Astrocyte of the cerebellum (primary cell): ENCODE measurements at regions not wholly inside any gene's neighbourhood (a gene's known extent, or its start where the extent isn't known, plus 50 kb on each side); places are given as distances from the start of the nearest gene placed in this dataset.

Experiments
- DNase-seq: peaks from one replicate; pipeline ENCODE4 v3.0.0-alpha.2; 2011; ENCODE audit warnings: low read depth
- H3K4me3 ChIP-seq: 2 replicates; pipeline ENCODE4 v1.5.1; 2011; ENCODE audit warnings: mild to moderate bottlenecking, low read depth, low read length, moderate library complexity
- in situ Hi-C: cut with HindIII; loops from 2 replicates; pipeline ENCODE4 v1.10.0; 2017; ENCODE audit warnings: low sequenced_read_pairs
- TF ChIP-seq, protein P1 (sequence below): IDR thresholded peaks from 2 replicates; pipeline ENCODE4 v1.5.1; 2012; ENCODE audit warnings: low read length, low read depth, moderate library complexity, mild to moderate bottlenecking; ENCODE audit errors: missing control alignments

DNA sequence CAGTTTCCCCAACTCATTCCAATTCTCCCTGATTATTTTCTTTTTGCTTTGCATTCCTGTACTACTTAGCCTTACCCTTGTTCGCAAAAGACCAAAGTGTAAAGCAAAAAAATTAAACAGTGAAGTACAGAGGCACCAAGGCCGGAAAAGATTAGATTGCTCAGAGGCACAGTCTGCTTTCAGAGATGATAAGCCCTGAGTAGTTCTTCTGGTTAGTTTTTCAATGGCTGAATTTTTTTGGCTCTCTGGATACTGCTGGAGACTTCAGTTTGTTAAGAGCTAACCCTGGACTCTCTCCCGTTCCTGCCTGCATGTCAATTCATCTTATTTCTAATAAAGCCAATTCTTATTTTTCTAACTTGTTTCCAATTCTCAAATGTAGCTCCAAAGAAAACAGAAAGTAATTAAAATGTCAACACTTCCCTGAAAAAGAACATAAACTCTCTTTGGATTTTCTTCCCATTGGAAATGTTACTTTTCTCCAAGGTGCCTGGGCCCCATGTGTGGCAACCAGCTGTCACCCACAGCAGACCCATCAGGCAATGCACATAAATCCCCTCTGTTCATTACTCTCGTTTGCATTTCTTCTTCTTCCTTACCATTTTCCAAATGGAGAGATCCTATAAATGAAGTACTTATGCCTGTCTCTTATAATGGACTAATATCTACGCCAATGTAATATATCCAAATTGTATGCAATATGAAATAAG, 142.8 kb downstream of the BTG1 start:
- no peak overlapping the region for H3K4me3 ChIP-seq
- TF ChIP-seq, protein P1, sequence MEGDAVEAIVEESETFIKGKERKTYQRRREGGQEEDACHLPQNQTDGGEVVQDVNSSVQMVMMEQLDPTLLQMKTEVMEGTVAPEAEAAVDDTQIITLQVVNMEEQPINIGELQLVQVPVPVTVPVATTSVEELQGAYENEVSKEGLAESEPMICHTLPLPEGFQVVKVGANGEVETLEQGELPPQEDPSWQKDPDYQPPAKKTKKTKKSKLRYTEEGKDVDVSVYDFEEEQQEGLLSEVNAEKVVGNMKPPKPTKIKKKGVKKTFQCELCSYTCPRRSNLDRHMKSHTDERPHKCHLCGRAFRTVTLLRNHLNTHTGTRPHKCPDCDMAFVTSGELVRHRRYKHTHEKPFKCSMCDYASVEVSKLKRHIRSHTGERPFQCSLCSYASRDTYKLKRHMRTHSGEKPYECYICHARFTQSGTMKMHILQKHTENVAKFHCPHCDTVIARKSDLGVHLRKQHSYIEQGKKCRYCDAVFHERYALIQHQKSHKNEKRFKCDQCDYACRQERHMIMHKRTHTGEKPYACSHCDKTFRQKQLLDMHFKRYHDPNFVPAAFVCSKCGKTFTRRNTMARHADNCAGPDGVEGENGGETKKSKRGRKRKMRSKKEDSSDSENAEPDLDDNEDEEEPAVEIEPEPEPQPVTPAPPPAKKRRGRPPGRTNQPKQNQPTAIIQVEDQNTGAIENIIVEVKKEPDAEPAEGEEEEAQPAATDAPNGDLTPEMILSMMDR, result no peak
- in situ Hi-C loops, result no loop called here
- DNase-seq, result no peak

DNA sequence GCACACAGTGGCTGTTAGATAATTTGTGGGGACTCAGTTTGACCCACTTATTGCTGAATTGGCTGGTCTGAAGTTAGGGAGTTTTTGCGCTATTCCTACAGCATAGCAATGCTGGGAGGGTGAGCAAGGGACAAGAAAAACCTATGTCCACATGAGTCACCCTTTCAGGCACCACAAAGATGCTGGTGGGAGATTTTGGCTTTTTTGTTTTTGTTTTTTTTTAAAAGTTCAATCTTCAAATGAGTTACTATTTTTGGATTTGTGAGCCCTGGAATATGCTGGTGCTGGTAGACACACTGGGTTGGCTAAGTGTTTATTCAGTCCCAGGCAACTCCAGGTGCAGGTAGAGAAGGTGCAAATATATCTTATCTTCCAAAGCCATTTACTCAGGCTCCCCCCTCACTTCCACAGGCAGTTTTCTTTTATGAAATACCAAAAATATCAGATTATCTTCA, 143.4 kb downstream of the BTG1 start:
- no peak overlapping the region for H3K4me3 ChIP-seq
- in situ Hi-C loops, result no loop called here
- DNase-seq, result no peak
- TF ChIP-seq, protein P1, result no peak

DNA sequence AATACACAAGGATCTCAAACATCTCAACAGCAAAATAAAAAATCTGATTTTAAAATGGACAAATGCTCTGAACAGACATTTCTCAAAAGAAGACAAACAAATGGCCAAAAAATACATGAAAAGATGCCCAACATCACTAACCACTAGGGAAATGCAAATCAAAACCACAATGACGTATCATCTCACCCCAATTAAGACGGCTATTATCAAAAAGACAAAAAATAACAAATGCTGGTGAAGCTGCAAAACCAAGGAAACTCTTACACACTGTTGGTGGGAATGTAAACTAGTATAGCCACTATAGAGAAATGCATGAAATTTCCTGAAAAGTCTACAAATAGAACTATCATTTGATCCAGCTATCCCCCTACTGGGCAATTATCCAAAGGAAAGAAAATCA, 145.0 kb downstream of the BTG1 start:
- TF ChIP-seq, protein P1, result no peak

DNA sequence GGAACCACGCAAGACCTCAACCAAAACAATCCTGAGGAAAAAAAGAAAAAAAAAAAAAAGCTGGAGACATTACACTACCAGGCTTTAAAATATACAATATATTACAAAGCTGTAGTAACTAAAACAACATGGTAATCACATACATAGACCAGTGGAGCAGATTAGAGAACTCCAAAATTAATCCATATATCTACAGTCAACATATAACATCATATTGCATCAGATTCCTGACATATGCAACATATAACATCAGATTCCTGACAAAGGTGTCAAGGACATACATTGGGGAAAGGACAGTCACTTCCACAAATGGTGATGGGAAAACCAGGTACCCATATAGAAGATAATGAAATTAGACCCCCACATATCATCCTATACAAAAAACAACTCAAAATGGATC, 145.8 kb downstream of the BTG1 start:
- no peak for DNase-seq

More for the DNA sequence above, 145.0 kb downstream of the BTG1 start:
- peak; percentile 82 for DNase-seq
- H3K4me3 ChIP-seq, result no peak overlapping the region
- in situ Hi-C loops, result no loop called here

DNA sequence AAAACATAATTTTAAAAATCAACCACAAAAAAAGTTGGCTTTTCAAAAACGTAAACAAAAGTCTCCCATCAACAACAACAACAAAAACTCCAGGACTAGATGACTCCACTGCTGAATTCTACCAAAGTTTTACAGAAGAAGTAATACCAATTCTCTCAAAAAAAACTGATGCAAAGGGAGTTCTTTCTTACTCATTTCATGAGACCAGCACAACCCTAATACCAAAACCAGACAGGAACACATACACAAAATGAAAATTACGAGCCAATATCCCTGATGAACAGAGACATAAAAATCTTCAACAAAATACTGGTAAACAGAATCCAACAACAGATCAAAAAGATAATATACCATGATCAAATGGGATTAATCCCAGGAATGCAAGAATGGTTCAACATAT, 147.3 kb downstream of the BTG1 start:
- no peak overlapping the region for H3K4me3 ChIP-seq
- TF ChIP-seq, protein P1, result no peak
- in situ Hi-C loops, result no loop called here
- no peak for DNase-seq

More for the DNA sequence above, 145.8 kb downstream of the BTG1 start:
- in situ Hi-C loops, result no loop called here
- TF ChIP-seq, protein P1, result no peak
- no peak overlapping the region for H3K4me3 ChIP-seq

DNA sequence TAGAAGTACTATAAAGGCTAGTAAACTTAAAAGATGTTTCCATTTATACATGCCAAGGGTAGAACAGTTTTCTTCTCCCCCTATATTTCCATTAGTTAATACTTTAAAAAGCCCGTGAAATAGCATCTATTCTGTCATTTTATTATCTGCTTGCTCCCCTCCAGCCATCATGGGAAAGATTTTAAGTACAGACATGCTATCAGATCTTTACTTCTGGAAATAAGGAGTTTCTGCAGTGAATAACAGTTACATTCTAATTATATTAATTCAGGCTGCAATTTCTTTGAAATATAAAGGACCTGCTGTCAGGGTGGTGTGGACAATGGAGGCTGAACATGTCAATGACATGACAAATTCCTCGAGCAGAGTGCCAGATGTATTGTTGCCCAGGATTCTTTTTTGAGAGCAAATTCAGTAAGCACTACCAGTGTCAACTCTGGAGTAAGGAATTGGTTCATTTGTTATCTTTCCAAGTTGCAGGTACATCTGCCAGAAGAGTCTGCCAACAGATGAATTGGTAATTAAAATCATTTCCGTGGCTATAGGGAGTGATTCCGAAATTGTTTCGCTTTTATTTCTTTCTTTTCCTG, 151.3 kb downstream of the BTG1 start:
- TF ChIP-seq, protein P1, result no peak
- no peak overlapping the region for H3K4me3 ChIP-seq
- DNase-seq, result no peak
- in situ Hi-C loops, result no loop called here
